Stimulated activated CD8-positive, alpha-beta memory T cell treated with anti-CD3 and anti-CD28 coated beads, Interleukin-4, amount 100 ng/mL, for 48 hours (primary cell): ENCODE measurements at regions not wholly inside any gene's neighbourhood (a gene's known extent, or its start where the extent isn't known, plus 50 kb on each side); places are given as distances from the start of the nearest gene placed in this dataset.
"Not testable (repeated sequence)": the region's sequence is repeated elsewhere in the genome, so short reads cannot be mapped to it uniquely, and the experiment has no call there.

Source experiments
- DNase-seq: peaks from one replicate; pipeline ENCODE4 v3.0.0-alpha.2; 2020

DNA sequence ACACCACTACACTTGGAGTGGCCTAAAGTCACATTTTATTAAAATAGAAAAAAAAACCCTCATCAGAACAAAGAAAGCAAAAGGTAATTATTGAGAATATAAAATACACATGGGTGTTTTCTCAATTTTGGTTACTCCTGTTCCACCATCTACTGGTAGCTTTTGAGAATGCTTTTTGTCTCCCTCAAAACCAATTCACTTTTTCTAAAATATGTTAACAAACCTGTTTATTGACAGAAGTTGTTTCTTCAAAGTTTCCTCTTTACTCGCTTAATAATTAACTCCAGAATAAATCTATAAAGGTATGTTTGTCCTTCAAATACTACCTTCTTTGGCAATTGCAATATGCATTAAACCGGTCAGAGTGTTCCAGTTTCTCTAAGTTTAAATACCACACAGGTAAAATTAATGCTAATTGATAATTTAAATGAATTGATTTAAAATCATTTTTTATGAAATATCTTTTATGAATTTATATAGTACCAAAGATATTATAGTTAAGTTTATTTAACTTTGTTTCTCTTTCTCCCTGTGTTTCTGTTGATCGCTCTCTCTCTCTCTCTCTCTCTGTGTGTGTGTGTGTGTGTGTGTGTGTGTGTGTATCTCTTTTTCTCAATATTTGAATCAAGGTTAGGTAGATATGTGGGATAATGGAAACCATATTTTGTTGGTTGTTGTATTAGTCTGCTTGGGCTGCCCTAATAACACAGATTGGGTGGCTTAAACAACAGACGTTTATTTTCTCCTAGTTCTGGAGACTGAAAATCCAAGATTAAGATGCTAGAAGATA, 487.4 kb downstream of the PRDM9 start:
- no peak for DNase-seq

- DNase-seq, result no peak
Measured at GRCh38 chr5:23996525-23996924, 489.1 kb downstream of the PRDM9 start.

- no peak for DNase-seq
Measured at GRCh38 chr5:24005384-24005783, 498.0 kb downstream of the PRDM9 start.

DNA sequence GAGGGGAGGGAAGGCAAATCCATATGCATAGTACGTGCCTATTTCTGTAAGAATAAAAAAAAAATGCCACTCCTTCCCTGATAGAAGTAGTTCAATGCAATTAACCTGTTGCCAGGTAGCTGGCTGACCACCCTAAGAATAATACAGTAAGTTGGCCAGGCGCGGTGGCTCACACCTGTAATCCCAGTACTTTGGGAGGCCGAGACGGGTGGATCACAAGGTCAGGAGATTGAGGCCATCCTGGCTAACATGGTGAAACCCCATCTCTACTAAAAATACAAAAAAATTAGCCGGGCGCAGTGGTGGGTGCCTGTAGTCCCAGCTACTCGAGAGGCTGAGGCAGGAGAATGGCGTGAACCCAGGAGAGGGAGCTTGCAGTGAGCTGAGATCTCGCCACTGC, 510.3 kb downstream of the PRDM9 start:
- not testable (repeated sequence) for DNase-seq

GRCh38 chr5:24026288-24026687, 518.9 kb downstream of the PRDM9 start:
- no peak for DNase-seq

DNA sequence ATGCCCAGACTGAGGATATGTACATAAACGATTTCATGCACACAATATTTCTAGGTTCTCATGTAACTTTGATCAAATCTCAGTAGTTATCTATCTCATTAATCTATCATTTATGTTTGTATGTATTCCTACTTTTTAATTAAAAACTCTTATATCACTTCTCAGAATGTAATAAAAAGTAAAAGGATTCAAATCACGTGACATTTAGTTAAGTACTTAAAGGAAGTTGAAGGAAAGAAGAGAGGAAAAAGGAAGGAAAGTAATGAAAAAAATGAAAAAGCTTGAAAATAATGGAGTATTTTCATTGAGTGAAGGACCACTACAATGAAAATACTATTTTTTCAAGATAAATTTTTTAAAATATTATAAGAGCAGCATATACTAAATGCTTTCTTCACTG, 535.3 kb downstream of the PRDM9 start:
- no peak for DNase-seq

DNA sequence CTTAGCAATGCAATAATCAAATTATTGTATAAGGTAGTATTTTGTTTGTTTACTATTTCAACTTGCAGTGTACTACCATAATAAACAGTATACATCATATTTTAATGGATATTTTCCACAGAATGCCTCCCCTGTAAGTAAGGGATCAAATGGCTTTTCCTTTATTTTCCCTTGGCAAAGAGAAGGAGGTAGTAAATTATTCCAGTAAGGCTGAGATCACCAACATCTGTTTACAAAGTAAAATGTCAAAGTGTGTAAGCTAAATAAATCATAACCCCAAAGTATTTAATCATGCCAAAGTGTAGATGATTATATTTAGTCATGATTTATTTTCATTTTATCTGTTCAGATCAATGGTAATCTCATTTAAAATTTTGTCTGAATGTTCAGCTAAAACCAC, 537.6 kb downstream of the PRDM9 start:
- no peak for DNase-seq

DNA sequence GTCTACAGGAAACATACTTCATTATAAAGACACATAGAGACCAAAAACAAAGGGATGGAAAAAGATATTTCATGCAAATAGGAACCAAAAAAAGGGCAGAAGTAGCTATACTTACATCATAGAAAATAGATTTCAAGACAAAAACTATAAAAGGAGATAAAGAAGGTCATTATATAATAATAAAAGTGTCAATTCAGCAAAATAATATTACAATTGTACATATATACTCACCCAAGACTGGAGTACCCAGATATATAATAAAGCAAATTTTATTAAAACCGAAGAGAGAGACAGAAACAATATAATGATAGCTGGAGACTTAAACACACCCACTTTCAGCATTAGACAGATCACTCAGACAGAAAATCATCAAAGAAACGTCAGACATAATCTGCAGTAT, 546.3 kb downstream of the PRDM9 start:
- no peak for DNase-seq

GRCh38 chr5:24059006-24059405, 551.6 kb downstream of the PRDM9 start:
- DNase-seq, result no peak

DNA sequence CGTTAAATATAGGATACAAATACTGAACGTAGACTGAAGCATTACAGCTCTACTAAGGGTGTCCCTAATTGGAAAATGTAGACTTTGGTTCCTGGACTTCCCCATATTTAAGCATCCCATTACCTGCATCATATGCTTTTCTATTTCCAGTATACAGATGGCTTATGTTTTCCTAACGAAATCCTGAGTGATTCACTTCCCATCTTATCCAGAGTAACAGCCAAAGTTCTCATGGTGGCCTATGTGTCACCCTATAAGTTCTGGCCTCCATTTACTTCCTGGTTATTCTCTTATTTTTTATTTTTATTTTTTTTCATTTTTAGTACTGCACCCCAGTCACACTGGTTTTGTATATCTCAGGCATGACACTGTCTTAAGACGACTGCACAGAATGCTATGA, 552.3 kb downstream of the PRDM9 start:
- no peak for DNase-seq

DNA sequence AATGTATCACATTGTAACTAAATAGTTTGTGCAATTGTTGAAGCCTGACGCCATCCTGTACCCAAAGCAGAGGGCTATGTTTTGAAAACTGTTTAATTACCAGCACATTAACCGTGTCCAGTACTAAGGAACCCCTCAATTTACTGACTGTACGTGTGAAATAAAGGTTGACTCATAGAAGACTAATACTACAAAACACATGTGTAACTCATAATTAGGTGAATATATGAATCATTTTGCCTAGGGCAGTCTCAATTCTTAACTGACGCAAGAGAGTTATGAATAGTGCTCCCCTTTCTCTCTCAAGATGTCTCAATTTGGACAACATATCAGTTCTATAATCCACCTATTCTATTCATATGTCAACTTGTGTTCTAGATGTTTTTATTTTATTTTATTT, 558.4 kb downstream of the PRDM9 start:
- no peak for DNase-seq

DNA sequence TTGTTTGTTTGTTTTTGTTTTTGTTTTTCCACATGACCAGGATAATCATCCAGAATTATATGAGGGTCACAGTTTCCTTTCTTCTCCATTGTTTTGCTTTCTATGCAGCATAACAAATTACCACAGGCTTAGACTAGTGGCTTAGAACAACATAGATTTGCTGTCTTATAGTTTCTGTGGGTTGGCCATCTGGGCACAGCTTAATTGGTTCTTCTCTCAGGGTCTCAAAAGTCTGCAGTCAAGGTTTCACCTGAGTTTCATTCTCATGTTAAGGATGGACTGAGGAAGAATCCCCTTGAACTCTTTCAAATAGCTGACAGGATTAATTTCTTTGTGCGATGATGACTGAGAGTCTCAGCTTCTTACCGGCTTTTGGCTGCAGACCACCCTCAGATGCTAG, 559.8 kb downstream of the PRDM9 start:
- DNase-seq, result no peak

- DNase-seq, result no peak
Measured at GRCh38 chr5:24068524-24068923, 561.1 kb downstream of the PRDM9 start.

DNA sequence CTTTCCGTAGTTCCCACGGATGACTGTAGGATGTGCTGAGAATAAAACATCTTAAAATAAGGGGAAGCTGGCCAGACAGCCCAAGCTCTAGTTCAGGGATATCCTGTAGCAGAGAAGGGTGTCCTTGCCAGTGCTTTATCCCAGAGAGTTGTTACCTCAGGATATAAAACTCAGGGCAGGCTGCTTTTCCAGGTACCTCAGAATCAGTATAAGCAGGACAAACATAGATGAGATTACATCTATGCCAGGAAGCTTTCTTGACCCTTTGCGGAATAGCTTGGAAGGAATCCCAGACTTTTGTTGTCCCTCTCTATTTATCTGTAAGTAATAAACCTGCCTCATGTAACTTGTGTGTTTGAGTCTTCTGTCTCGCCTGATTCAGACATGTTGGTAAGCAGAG, 565.7 kb downstream of the PRDM9 start:
- DNase-seq, result no peak

- DNase-seq, result no peak
Measured at GRCh38 chr5:24080046-24080445, 564.7 kb downstream of the CDH10 start.

- no peak for DNase-seq
Measured at GRCh38 chr5:24094081-24094679, 550.6 kb downstream of the CDH10 start.

DNA sequence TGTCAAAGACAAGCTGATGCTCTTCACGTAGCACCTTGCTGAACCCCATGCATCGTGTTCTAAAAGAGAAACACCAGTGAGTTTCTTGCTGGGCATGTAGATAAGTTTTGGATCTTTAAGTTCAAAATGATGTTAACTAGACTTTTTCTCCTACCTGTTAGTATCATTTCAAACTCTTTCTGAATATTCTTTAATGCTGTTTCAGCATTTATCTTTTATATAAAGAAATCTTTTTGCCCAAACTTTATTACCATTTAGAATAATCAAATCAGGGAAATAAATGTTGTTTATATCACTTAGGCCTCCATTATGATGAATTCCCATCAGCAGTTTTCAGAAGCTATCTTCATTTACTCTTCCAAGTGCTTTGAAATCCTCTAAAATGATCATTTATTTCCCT, 542.8 kb downstream of the CDH10 start:
- no peak for DNase-seq

GRCh38 chr5:24103451-24104023, 541.2 kb downstream of the CDH10 start:
- DNase-seq, result no peak

DNA sequence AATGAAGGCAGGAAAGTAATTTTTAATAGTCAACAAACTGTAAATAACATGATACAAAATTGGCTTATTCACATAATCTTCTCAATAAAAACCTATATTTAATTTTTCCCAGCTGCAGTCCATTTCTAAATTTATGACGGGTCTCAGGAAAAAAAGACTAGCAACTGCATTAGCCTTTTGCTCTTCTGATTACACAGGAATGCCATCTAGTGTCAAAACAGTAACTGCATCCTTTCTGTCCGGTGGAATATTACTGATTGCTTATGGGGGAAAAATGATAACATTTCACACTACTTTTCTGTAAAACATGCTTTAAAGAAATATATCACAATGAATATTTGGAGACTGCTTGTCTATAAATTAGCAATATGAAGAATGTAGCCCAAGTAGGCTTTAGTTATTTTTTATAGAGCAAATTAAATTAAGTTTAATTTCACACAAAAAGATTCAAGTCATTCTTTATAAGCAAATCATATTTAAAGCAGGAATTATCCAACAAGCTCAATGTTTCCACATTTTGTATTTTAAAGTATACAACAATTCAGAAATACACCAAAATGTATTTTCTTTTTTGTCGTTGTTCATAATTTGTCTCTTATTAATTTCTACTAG, 534.7 kb downstream of the CDH10 start:
- DNase-seq, result no peak

DNA sequence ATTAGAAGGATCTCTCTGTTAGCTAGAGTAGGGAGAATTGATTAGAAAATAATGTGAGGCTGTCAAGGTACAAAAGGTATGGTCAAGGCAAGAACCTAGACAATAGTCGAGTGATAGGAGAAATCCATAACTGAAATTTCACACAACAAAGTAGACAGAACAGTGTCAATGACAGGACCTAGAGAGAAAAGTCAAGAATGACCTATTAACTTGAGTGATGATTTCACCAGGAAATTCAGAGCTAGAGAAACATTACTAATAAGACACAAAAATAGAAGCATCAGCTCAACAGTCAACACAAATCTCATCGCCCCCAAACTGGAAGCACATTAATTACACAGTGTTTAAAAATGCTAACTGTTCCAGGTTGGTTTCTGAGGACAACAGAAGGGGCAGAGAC, 532.4 kb downstream of the CDH10 start:
- DNase-seq, result no peak

DNA sequence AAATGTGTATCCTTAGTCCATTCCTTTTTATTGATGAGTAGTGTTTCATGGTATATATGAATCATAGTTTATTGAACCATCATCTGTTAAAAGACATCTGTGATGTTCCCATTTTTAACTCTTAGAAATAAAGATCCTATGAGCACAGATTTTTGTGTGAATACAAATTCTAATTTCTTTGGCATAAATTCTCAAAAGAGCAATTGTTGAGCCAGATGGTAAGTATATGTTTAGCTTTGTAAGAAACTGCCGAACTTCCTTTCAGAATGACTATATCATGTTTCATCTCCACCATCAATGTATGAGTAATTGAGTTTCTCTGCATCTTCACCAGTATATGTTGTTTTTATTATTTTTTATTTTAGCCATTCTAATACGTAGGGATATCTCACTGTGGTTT, 526.4 kb downstream of the CDH10 start:
- DNase-seq, result no peak

DNA sequence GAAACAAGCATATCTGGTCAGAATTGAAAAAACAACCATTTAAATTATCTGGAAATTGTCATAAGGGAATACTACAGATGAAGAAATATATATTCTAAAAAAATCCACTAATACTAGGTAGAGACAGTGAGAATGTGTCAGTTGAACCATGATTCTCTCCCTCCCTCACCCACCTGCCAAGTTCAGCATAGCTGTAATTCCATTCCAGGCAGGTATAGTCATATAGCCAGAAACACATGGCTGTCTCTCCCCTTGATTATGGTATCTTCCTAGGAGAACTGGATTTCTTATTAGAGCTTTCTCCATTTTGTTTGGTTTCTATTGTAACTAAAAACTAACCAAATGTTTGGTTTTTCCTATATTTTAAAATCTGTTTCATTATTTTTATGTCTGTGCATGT, 509.2 kb downstream of the CDH10 start:
- no peak for DNase-seq

- no peak for DNase-seq
Measured at GRCh38 chr5:24141046-24141445, 503.7 kb downstream of the CDH10 start.

DNA sequence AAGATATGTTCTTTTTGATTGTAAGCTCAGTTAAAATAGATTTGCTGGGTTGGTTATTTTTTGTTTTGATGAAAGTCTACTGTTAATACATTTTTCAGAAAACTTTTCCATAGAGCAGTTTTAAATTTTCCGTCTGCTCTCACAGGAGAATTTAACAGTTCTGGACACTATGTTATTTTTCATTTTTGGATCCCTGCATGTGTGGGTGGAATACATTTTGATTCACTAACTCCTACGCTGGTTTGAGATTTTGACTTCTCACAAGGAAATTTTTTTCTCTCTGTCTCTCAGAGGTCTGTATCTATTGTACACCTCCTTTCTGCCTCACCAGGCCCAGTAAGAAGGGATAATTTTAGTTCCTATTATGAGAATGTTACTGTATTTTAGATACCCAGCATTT, 502.4 kb downstream of the CDH10 start:
- DNase-seq, result no peak
